ENCODE measurements at regions not wholly inside any gene's neighbourhood (a gene's known extent, or its start where the extent isn't known, plus 50 kb on each side); places are given as distances from the start of the nearest gene placed in this dataset.

GRCh38 chr4:27089186-27089585, 228.5 kb downstream of the STIM2 start:
- Histone ChIP-seq H3K27ac (no peak overlapping the region), H3K36me3 (no peaks in the 10 kb centered on the region), H3K9me3 (no peaks in the 10 kb centered on the region), H3K4me1 (peaks cover 0 to 20% (median 7%) of the 10 kb centered on the region in 12 donors), H3K4me3 (no peak overlapping the region), H3K27me3 (peaks cover 0 to 76% (median 39%) of the 10 kb centered on the region in 9 donors)
- 86 to 89% (median 87%) methylated on average over 5 of the region's 5 CpGs for WGBS, 4 donors
- ATAC-seq (no peak), DNase-seq (no peak)
- TF ChIP-seq, protein P1, sequence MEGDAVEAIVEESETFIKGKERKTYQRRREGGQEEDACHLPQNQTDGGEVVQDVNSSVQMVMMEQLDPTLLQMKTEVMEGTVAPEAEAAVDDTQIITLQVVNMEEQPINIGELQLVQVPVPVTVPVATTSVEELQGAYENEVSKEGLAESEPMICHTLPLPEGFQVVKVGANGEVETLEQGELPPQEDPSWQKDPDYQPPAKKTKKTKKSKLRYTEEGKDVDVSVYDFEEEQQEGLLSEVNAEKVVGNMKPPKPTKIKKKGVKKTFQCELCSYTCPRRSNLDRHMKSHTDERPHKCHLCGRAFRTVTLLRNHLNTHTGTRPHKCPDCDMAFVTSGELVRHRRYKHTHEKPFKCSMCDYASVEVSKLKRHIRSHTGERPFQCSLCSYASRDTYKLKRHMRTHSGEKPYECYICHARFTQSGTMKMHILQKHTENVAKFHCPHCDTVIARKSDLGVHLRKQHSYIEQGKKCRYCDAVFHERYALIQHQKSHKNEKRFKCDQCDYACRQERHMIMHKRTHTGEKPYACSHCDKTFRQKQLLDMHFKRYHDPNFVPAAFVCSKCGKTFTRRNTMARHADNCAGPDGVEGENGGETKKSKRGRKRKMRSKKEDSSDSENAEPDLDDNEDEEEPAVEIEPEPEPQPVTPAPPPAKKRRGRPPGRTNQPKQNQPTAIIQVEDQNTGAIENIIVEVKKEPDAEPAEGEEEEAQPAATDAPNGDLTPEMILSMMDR (IDR thresholded peaks at IDR 0.05): no peak
- no peak for TF ChIP-seq POLR2A (IDR thresholded peaks at IDR 0.05)
- intact Hi-C loops (cut with DNase I): no loop called here

DNA sequence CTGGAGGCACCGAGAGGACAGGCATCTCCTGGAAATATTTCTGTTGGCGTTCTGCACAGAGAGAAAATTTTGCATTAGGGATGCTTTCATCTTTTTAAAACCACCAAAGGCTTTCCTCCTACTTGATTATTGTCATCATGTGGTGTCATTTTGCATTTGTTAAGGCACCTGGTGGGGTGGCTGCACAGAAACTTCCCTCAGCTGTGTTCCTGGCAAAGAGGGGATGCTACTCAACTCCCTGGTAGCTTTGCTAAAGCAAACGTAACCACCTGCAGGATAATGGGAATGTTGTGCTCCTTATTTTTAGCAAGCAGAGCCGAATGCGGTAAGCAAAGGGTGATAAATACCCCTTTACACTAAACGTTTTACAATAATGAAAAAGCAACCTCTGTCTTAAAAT, 229.8 kb downstream of the STIM2 start:
- ATAC-seq (no peak), DNase-seq (no peak)
- Histone ChIP-seq H3K9me3 (no peaks in the 10 kb centered on the region), H3K27me3 (peaks cover 0 to 66% (median 31%) of the 10 kb centered on the region in 9 donors), H3K4me3 (no peak overlapping the region), H3K36me3 (no peaks in the 10 kb centered on the region), H3K27ac (no peak overlapping the region), H3K4me1 (peaks cover 0 to 8% (median under 1%) of the 10 kb centered on the region in 12 donors)
- TF ChIP-seq POLR2A (IDR thresholded peaks at IDR 0.05): no peak
- TF ChIP-seq, protein P1 (IDR thresholded peaks at IDR 0.05): no peak
- whole genome bisulfite sequencing, 4 donors: 40 to 46% (median 43%) methylated on average over 6 of the region's 6 CpGs
- intact Hi-C loops (cut with DNase I): no loop called here

DNA sequence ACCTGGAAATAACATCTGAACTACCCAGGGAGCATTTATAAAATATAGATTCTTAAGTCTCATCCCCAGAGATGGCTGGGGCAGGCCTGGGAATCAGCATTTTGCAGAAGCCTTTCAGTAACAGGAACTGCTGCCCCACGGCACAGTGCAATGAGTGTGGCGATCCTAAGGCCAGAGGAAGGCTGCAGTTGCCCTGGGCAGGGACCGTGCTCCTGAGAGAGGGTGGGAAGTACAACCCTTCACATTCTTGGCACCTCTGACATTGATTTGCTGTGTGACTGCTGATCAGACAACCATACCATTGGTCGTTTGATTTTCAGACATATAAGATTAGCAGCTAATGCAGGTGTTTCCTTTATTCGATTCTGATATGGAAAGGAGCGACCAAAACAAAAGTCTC, 233.6 kb downstream of the STIM2 start:
- H3K4me1 ChIP-seq: no peaks in the 10 kb centered on the region
- peaks cover 0 to 32% (median 13%) of the 10 kb centered on the region in 9 donors for H3K27me3 ChIP-seq
- H3K9me3 ChIP-seq: no peaks in the 10 kb centered on the region
- intact Hi-C loops (cut with DNase I): no loop called here
- WGBS, 4 donors: 64 to 83% (median 75%) methylated on average over 6 of the region's 6 CpGs
- H3K4me3 ChIP-seq: no peak overlapping the region
- no peaks in the 10 kb centered on the region for H3K36me3 ChIP-seq
- TF ChIP-seq, protein P1 (IDR thresholded peaks at IDR 0.05): no peak
- TF ChIP-seq POLR2A (IDR thresholded peaks at IDR 0.05): no peak
- DNase-seq (no peak), ATAC-seq (no peak)
- H3K27ac ChIP-seq: no peak overlapping the region

- intact Hi-C loops (cut with DNase I): no loop called here
- no peak overlapping the region for H3K4me3 ChIP-seq
- H3K36me3 ChIP-seq: no peaks in the 10 kb centered on the region
- DNase-seq (no peak), ATAC-seq (no peak)
- TF ChIP-seq, protein P1 (IDR thresholded peaks at IDR 0.05): no peak
- TF ChIP-seq POLR2A (IDR thresholded peaks at IDR 0.05): no peak
- WGBS, 4 donors: 18 to 24% (median 19%) methylated on average over 2 of the region's 2 CpGs
- peaks cover 0 to 26% (median 10%) of the 10 kb centered on the region in 9 donors for H3K27me3 ChIP-seq
- H3K9me3 ChIP-seq: no peaks in the 10 kb centered on the region
- H3K4me1 ChIP-seq: no peaks in the 10 kb centered on the region
- no peak overlapping the region for H3K27ac ChIP-seq
These were observed 234.1 kb downstream of the STIM2 start for GRCh38 chr4:27094783-27095182.

Measured in heart left ventricle (tissue), 16 donors.